IMR-90 (cell line): ENCODE measurements at regions not wholly inside any gene's neighbourhood (a gene's known extent, or its start where the extent isn't known, plus 50 kb on each side); places are given as distances from the start of the nearest gene placed in this dataset.

ENCODE experiments used
- ATAC-seq: fragments of 200-7000 bp; cut with Tn5 transposase; 2 replicates; pipeline ENCODE4 v1.9.1; 2020; ENCODE audit warnings: low read depth, mild to moderate bottlenecking, moderate library complexity
- BruUV-seq: library from RNA; stranded (reverse); fragments of 400-500 nt; replicated peaks from 2 replicates; lab custom pipeline; 2021; lab: Mats Ljungman, UMichigan
- CTCF ChIA-PET: fragments of 300-600 bp; formaldehyde crosslinking; extraction: SDS; loops from one replicate; lab custom pipeline; 2021; ENCODE audit warnings: antibody characterized with exemption; lab: Yijun Ruan, JAX
- POLR2A ChIA-PET: fragments of 300-600 bp; sonication (Branson Sonifier 250); formaldehyde crosslinking; loops from one replicate; lab custom pipeline; 2022; ENCODE audit warnings: antibody characterized with exemption; ENCODE audit not compliant: unreplicated experiment; lab: Charles Lee
- DNase-seq: peaks from one replicate; pipeline ENCODE4 v3.0.0; 2013
- H2AFZ ChIP-seq: replicated peaks from 2 replicates; pipeline ENCODE3; 2013; ENCODE audit warnings: low read length, mild to moderate bottlenecking; ENCODE audit not compliant: poor library complexity
- H2AK5ac ChIP-seq: 2 replicates; pipeline ENCODE4 v1.6.1; 2013; ENCODE audit warnings: low read depth, low read length, inconsistent platforms
- H2AK9ac ChIP-seq: replicated peaks from 2 replicates; pipeline ENCODE3; 2013; ENCODE audit warnings: mild to moderate bottlenecking, low read depth, low read length, moderate library complexity; ENCODE audit not compliant: poor library complexity
- H2BK120ac ChIP-seq: 2 replicates; pipeline ENCODE4 v1.6.1; 2013; ENCODE audit warnings: low read depth, low read length, inconsistent platforms
- H2BK15ac ChIP-seq: 3 replicates; pipeline ENCODE4 v1.6.1; 2013; ENCODE audit warnings: low read depth, low read length, inconsistent platforms
- H2BK20ac ChIP-seq: 2 replicates; pipeline ENCODE4 v1.6.1; 2013; ENCODE audit warnings: low read depth, mild to moderate bottlenecking, inconsistent platforms, low read length, moderate library complexity
- H2BK5ac ChIP-seq: 2 replicates; pipeline ENCODE4 v1.6.1; 2013; ENCODE audit warnings: mild to moderate bottlenecking, low read depth, low read length, inconsistent platforms; ENCODE audit not compliant: poor library complexity, severe bottlenecking
- H3K14ac ChIP-seq: replicated peaks from 2 replicates; pipeline ENCODE4 v1.6.1; 2013; ENCODE audit warnings: low read depth, low read length, inconsistent platforms
- H3K18ac ChIP-seq: 2 replicates; pipeline ENCODE4 v1.6.1; 2013; ENCODE audit warnings: low read depth, low read length, control low read depth
- H3K23ac ChIP-seq: 2 replicates; pipeline ENCODE4 v1.6.1; 2013; ENCODE audit warnings: low read depth, low read length, inconsistent platforms
- H3K27ac ChIP-seq: 2 replicates; pipeline ENCODE4 v1.5.1; 2013; ENCODE audit warnings: mild to moderate bottlenecking, control low read depth, low read length; ENCODE audit not compliant: insufficient read depth
- H3K27me3 ChIP-seq: 2 replicates; pipeline ENCODE4 v1.6.1; 2013; ENCODE audit warnings: low read length; ENCODE audit not compliant: control insufficient read depth, insufficient read depth
- H3K36me3 ChIP-seq: 2 replicates; pipeline ENCODE4 v1.6.1; 2013; ENCODE audit warnings: low read length, mixed read lengths; ENCODE audit not compliant: control insufficient read depth, insufficient read depth
- H3K4ac ChIP-seq: 2 replicates; pipeline ENCODE4 v1.6.1; 2013; ENCODE audit warnings: low read depth, low read length, inconsistent platforms
- H3K4me1 ChIP-seq: 2 replicates; pipeline ENCODE4 v1.6.1; 2013; ENCODE audit warnings: low read length, mixed read lengths; ENCODE audit not compliant: control insufficient read depth, insufficient read depth
- H3K4me2 ChIP-seq: 2 replicates; pipeline ENCODE4 v1.6.1; 2013; ENCODE audit warnings: low read depth, mild to moderate bottlenecking, control low read depth, low read length, moderate library complexity
- H3K4me3 ChIP-seq: 2 replicates; pipeline ENCODE4 v1.5.1; 2013; ENCODE audit warnings: low read depth, mild to moderate bottlenecking, control low read depth, low read length, moderate library complexity; ENCODE audit not compliant: insufficient read depth
- H3K56ac ChIP-seq: 2 replicates; pipeline ENCODE4 v1.6.1; 2013; ENCODE audit warnings: low read length, inconsistent platforms; ENCODE audit not compliant: insufficient read depth; ENCODE audit errors: extremely low read depth
- H3K79me1 ChIP-seq, 2 experiments: 2 replicates each; pipeline ENCODE4 v1.6.1; 2013; ENCODE audit warnings: low read length in 2 of 2, inconsistent platforms in 1 of 2, low read depth in 1 of 2
- H3K9ac ChIP-seq: 2 replicates; pipeline ENCODE4 v1.6.1; 2013; ENCODE audit warnings: low read depth, low read length, control low read depth
- H3K9me1 ChIP-seq: 2 replicates; pipeline ENCODE4 v1.6.1; 2013; ENCODE audit warnings: low read length, inconsistent platforms; ENCODE audit not compliant: insufficient read depth
- H3K9me3 ChIP-seq: 2 replicates; pipeline ENCODE4 v1.6.1; 2013; ENCODE audit warnings: low read length; ENCODE audit not compliant: control insufficient read depth, insufficient read depth
- H4K20me1 ChIP-seq: 2 replicates; pipeline ENCODE4 v1.6.1; 2013; ENCODE audit warnings: low read length, inconsistent platforms; ENCODE audit not compliant: insufficient read depth
- H4K5ac ChIP-seq: 2 replicates; pipeline ENCODE4 v1.6.1; 2013; ENCODE audit warnings: mild to moderate bottlenecking, low read depth, low read length, control low read depth
- H4K8ac ChIP-seq, 2 experiments: 2 replicates each; pipeline ENCODE4 v1.6.1; 2013; ENCODE audit warnings: low read depth in 2 of 2, low read length in 2 of 2, control low read depth in 1 of 2, inconsistent platforms in 1 of 2
- H4K91ac ChIP-seq: 2 replicates; pipeline ENCODE4 v1.6.1; 2013; ENCODE audit warnings: low read depth, low read length, inconsistent platforms; ENCODE audit not compliant: insufficient read depth
- CEBPB ChIP-seq: IDR thresholded peaks from 2 replicates; pipeline ENCODE4 v1.6.1; 2012; ENCODE audit warnings: low read depth, low read length, improper control_type of control experiment
- CHD1 ChIP-seq: IDR thresholded peaks from 2 replicates; pipeline ENCODE4 v1.6.1; 2012; ENCODE audit warnings: low read depth, low read length, improper control_type of control experiment
- FOS ChIP-seq: fragments of 150-350 bp; IDR thresholded peaks from 2 replicates; pipeline ENCODE4 v1.6.1; 2016; ENCODE audit warnings: low read depth, low read length
- NFE2L2 ChIP-seq: fragments of 150-350 bp; IDR thresholded peaks from 2 replicates; pipeline ENCODE4 v1.6.1; 2016; ENCODE audit warnings: low read depth, mild to moderate bottlenecking, low read length
- POLR2A ChIP-seq: IDR thresholded peaks from 2 replicates; pipeline ENCODE4 v1.6.1; 2012; ENCODE audit warnings: mild to moderate bottlenecking, low read depth, low read length
- RAD21 ChIP-seq: IDR thresholded peaks from 2 replicates; pipeline ENCODE4 v1.6.1; 2012; ENCODE audit warnings: low read length, improper control_type of control experiment
- RCOR1 ChIP-seq: IDR thresholded peaks from 2 replicates; pipeline ENCODE4 v1.6.1; 2012; ENCODE audit warnings: mild to moderate bottlenecking, low read length, improper control_type of control experiment; ENCODE audit not compliant: insufficient replicate concordance
- RFX5 ChIP-seq: IDR thresholded peaks from 2 replicates; pipeline ENCODE4 v1.8.0; 2012; ENCODE audit warnings: low read depth, mild to moderate bottlenecking, low read length, moderate library complexity
- WGBS, 2 experiments: methylation state at CpG; one replicate each; pipeline versions ENCODE4 v1.1.5 to v1.1.7; 2013; ENCODE audit warnings: missing lambda C conversion rate in 2 of 2; ENCODE audit not compliant: insufficient read length in 1 of 2; ENCODE audit errors: extremely low coverage in 2 of 2; 5-methylcytosine and 5-hydroxymethylcytosine counted together
- dilution Hi-C: fragments of 300-500 bp; cut with HindIII; formaldehyde crosslinking; loops from one replicate; pipeline ENCODE4 v1.14.3; 2018; ENCODE audit warnings: low sequenced_read_pairs; ENCODE audit not compliant: unreplicated experiment
- in situ Hi-C: fragments of 300-500 bp; cut with MboI; formaldehyde crosslinking; loops from 3 replicates; pipeline ENCODE4 v1.14.3; 2019; ENCODE audit warnings: low sequenced_read_pairs, inconsistent platforms, mixed read lengths
- intact Hi-C: fragments of 100-400 bp; cut with micrococcal nuclease; formaldehyde crosslinking; loops from 2 replicates; pipeline ENCODE4 v1.10.0; 2022
- TF ChIP-seq, protein P1 (sequence below): conservative IDR thresholded peaks from 2 replicates; pipeline ENCODE4 v1.5.1; 2012; ENCODE audit warnings: mild to moderate bottlenecking, low read depth, low read length, improper control_type of control experiment
- TF ChIP-seq, protein P2 (sequence below): fragments of 150-350 bp; IDR thresholded peaks from 2 replicates; pipeline ENCODE4 v1.6.1; 2016; ENCODE audit warnings: low read depth, mild to moderate bottlenecking, low read length, moderate library complexity, borderline replicate concordance
- TF ChIP-seq, protein P3 (sequence below): fragments of 150-350 bp; IDR thresholded peaks from 2 replicates; pipeline ENCODE4 v1.6.1; 2017; ENCODE audit warnings: mild to moderate bottlenecking, antibody characterized with exemption, low read length, low read depth

DNA sequence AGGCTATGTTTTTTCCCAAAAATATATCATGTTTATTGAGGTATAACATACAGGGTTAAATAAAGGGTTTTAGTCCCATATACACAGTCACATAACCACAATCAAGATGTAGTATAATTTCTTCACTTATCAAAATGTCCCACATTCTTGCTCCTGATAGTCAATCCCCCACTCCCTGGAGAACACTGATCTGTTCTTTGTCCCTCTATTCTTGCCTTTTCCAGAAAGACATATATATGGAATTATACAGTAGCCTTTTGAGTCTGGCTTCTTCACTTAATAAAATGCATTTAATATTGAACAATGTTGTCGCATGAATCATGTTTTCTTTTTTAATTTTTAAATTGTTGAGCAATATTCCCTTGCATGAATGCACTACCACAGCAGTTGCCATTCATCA lies 1059.7 kb downstream of the TSN start:
- no peak overlapping the region for H3K23ac ChIP-seq
- TF ChIP-seq CEBPB: no peak
- no peak for TF ChIP-seq FOS
- no peak for TF ChIP-seq RAD21
- TF ChIP-seq RFX5: no peak
- no peak for TF ChIP-seq POLR2A
- TF ChIP-seq RCOR1: no peak
- no peak for TF ChIP-seq CHD1
- TF ChIP-seq, protein P1, sequence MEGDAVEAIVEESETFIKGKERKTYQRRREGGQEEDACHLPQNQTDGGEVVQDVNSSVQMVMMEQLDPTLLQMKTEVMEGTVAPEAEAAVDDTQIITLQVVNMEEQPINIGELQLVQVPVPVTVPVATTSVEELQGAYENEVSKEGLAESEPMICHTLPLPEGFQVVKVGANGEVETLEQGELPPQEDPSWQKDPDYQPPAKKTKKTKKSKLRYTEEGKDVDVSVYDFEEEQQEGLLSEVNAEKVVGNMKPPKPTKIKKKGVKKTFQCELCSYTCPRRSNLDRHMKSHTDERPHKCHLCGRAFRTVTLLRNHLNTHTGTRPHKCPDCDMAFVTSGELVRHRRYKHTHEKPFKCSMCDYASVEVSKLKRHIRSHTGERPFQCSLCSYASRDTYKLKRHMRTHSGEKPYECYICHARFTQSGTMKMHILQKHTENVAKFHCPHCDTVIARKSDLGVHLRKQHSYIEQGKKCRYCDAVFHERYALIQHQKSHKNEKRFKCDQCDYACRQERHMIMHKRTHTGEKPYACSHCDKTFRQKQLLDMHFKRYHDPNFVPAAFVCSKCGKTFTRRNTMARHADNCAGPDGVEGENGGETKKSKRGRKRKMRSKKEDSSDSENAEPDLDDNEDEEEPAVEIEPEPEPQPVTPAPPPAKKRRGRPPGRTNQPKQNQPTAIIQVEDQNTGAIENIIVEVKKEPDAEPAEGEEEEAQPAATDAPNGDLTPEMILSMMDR: no peak
- TF ChIP-seq, protein P2, sequence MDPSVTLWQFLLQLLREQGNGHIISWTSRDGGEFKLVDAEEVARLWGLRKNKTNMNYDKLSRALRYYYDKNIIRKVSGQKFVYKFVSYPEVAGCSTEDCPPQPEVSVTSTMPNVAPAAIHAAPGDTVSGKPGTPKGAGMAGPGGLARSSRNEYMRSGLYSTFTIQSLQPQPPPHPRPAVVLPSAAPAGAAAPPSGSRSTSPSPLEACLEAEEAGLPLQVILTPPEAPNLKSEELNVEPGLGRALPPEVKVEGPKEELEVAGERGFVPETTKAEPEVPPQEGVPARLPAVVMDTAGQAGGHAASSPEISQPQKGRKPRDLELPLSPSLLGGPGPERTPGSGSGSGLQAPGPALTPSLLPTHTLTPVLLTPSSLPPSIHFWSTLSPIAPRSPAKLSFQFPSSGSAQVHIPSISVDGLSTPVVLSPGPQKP: no peak
- TF ChIP-seq, protein P3, sequence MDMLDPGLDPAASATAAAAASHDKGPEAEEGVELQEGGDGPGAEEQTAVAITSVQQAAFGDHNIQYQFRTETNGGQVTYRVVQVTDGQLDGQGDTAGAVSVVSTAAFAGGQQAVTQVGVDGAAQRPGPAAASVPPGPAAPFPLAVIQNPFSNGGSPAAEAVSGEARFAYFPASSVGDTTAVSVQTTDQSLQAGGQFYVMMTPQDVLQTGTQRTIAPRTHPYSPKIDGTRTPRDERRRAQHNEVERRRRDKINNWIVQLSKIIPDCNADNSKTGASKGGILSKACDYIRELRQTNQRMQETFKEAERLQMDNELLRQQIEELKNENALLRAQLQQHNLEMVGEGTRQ: no peak
- no peak for TF ChIP-seq NFE2L2
- H4K91ac ChIP-seq: no peak overlapping the region
- peaks cover 4% of the 10 kb centered on the region; the same call in 1 of the 2 replicates for H3K9me3 ChIP-seq
- POLR2A ChIA-PET: no interaction called here
- H2BK20ac ChIP-seq: no peak overlapping the region
- no peaks in the 10 kb centered on the region for H3K79me1 ChIP-seq
- no peak overlapping the region for H4K8ac ChIP-seq
- no peak overlapping the region for H2AK5ac ChIP-seq
- WGBS, 2 experiments: no CpG with 5 or more reads among the region's 1 CpG
- dilution Hi-C loops (no loop called here), intact Hi-C loops (no loop called here), in situ Hi-C loops (no loop called here)
- no peaks in the 10 kb centered on the region for H3K36me3 ChIP-seq
- no peak overlapping the region for H3K27ac ChIP-seq
- no peaks in the 10 kb centered on the region for H4K20me1 ChIP-seq
- no peak overlapping the region for H3K9ac ChIP-seq
- H2BK15ac ChIP-seq: no peak overlapping the region
- CTCF ChIA-PET: no interaction called here
- no TSS peak for BruUV-seq
- H2AFZ ChIP-seq: no peak overlapping the region
- no peak overlapping the region for H3K56ac ChIP-seq
- no peak overlapping the region for H3K4me3 ChIP-seq
- H2BK5ac ChIP-seq: no peak overlapping the region
- no peak overlapping the region for H3K4ac ChIP-seq
- H3K18ac ChIP-seq: no peak overlapping the region
- H2AK9ac ChIP-seq: no peak overlapping the region
- H3K27me3 ChIP-seq: no peaks in the 10 kb centered on the region
- H4K5ac ChIP-seq: no peak overlapping the region
- H3K14ac ChIP-seq: no peak overlapping the region
- ATAC-seq: no peak
- H3K9me1 ChIP-seq: no peaks in the 10 kb centered on the region
- H3K4me1 ChIP-seq: no peaks in the 10 kb centered on the region
- H2BK120ac ChIP-seq: no peak overlapping the region
- DNase-seq: no peak
- no peak overlapping the region for H3K4me2 ChIP-seq
